Ascending aorta (tissue), 2 donors: ENCODE measurements at regions not wholly inside any gene's neighbourhood (a gene's known extent, or its start where the extent isn't known, plus 50 kb on each side); places are given as distances from the start of the nearest gene placed in this dataset.

Experiments used
- DNase-seq, 2 donors: peaks; one replicate each; pipeline ENCODE4 v3.0.0-alpha.2; 2019; ENCODE audit warnings: low spot score in 2 of 2
- H3K27ac ChIP-seq, 2 donors: fragments of 200-600 bp; sonication (generic); one replicate each; pipeline ENCODE4 v1.5.1; 2016 to 2017; ENCODE audit warnings: mild to moderate bottlenecking in 1 of 2
- H3K27me3 ChIP-seq: fragments of 200-600 bp; sonication (generic); one replicate; pipeline ENCODE4 v1.5.1; 2017
- H3K36me3 ChIP-seq, 2 donors: fragments of 200-600 bp; sonication (generic); one replicate each; pipeline ENCODE4 v1.5.1; 2016
- H3K4me1 ChIP-seq, 2 donors: fragments of 200-600 bp; sonication (generic); one replicate each; pipeline ENCODE4 v1.5.1; 2016 to 2017; ENCODE audit warnings: mild to moderate bottlenecking in 1 of 2
- H3K4me3 ChIP-seq, 2 donors: fragments of 200-600 bp; sonication (generic); one replicate each; pipeline ENCODE4 v1.5.1; 2016 to 2017; ENCODE audit warnings: mild to moderate bottlenecking in 1 of 2
- H3K9me3 ChIP-seq, 2 donors: fragments of 200-600 bp; sonication (generic); one replicate each; pipeline ENCODE4 v1.5.1; 2016
- CTCF ChIP-seq, 3 experiments: fragments of 200-600 bp in 2 of 3; fragments of 450-650 bp in 1 of 3; sonication (generic) in 2 of 3; IDR thresholded peaks; one replicate each; pipeline ENCODE4 v1.5.1; 2016 to 2019; ENCODE audit warnings: antibody characterized with exemption in 3 of 3, mild to moderate bottlenecking in 1 of 3, moderate library complexity in 1 of 3
- intact Hi-C: fragments of 100-400 bp; cut with DNase I; formaldehyde crosslinking; loops from one replicate; pipeline ENCODE4 v1.15.1; 2023

- no peaks in the 10 kb centered on the region for H3K4me1 ChIP-seq
- TF ChIP-seq CTCF (IDR thresholded peaks at IDR 0.05) = no peak
- DNase-seq = no peak
- H3K36me3 ChIP-seq = no peaks in the 10 kb centered on the region
- no peak overlapping the region for H3K27ac ChIP-seq
- H3K9me3 ChIP-seq = no peaks in the 10 kb centered on the region
- intact Hi-C loops = no loop called here
- no peak overlapping the region for H3K4me3 ChIP-seq
- H3K27me3 ChIP-seq = no peaks in the 10 kb centered on the region
Measured at GRCh38 chrX:39398215-39398962, 597.1 kb downstream of the MID1IP1 start.

- no peaks in the 10 kb centered on the region for H3K27me3 ChIP-seq
Measured at GRCh38 chrX:39398963-39399261, 597.7 kb downstream of the MID1IP1 start.

GRCh38 chrX:39399387-39399786 is 598.1 kb downstream of the MID1IP1 start:
- DNase-seq = no peak
- no peak overlapping the region for H3K27ac ChIP-seq
- H3K4me1 ChIP-seq = no peaks in the 10 kb centered on the region
- no peaks in the 10 kb centered on the region for H3K9me3 ChIP-seq
- no peak for TF ChIP-seq CTCF (IDR thresholded peaks at IDR 0.05)
- H3K36me3 ChIP-seq = no peaks in the 10 kb centered on the region
- intact Hi-C loops = no loop called here
- H3K27me3 ChIP-seq = no peaks in the 10 kb centered on the region
- H3K4me3 ChIP-seq = no peak overlapping the region

More at GRCh38 chrX:39398963-39399261, 597.7 kb downstream of the MID1IP1 start:
- Histone ChIP-seq H3K4me1 (no peaks in the 10 kb centered on the region), H3K4me3 (no peak overlapping the region), H3K36me3 (no peaks in the 10 kb centered on the region), H3K27ac (no peak overlapping the region), H3K9me3 (no peaks in the 10 kb centered on the region)
- DNase-seq = no peak
- intact Hi-C loops = no loop called here
- no peak for TF ChIP-seq CTCF (IDR thresholded peaks at IDR 0.05)

GRCh38 chrX:39401483-39402110 is 600.3 kb downstream of the MID1IP1 start:
- Histone ChIP-seq H3K27ac (no peak overlapping the region), H3K9me3 (no peaks in the 10 kb centered on the region), H3K4me1 (no peaks in the 10 kb centered on the region), H3K4me3 (no peak overlapping the region), H3K27me3 (no peaks in the 10 kb centered on the region), H3K36me3 (no peaks in the 10 kb centered on the region)
- no peak for TF ChIP-seq CTCF (IDR thresholded peaks at IDR 0.05)
- no peak for DNase-seq
- intact Hi-C loops = no loop called here

- Histone ChIP-seq H3K9me3 (no peaks in the 10 kb centered on the region), H3K36me3 (no peaks in the 10 kb centered on the region), H3K27ac (no peak overlapping the region), H3K4me3 (no peak overlapping the region), H3K27me3 (no peaks in the 10 kb centered on the region), H3K4me1 (no peaks in the 10 kb centered on the region)
- intact Hi-C loops = no loop called here
- DNase-seq = no peak
- TF ChIP-seq CTCF (IDR thresholded peaks at IDR 0.05) = no peak
Measured at GRCh38 chrX:39402158-39402557, 600.9 kb downstream of the MID1IP1 start.
